Muscle layer of colon (tissue), 2 donors: ENCODE measurements at regions not wholly inside any gene's neighbourhood (a gene's known extent, or its start where the extent isn't known, plus 50 kb on each side); places are given as distances from the start of the nearest gene placed in this dataset.

ENCODE experiments used
- H3K27ac ChIP-seq: one replicate; pipeline ENCODE4 v1.7.0; 2013; ENCODE audit warnings: low read depth, mild to moderate bottlenecking, low read length, moderate library complexity
- H3K27me3 ChIP-seq, 2 donors: one replicate each; pipeline ENCODE4 v1.7.0; 2013; ENCODE audit warnings: low read length in 2 of 2, mild to moderate bottlenecking in 2 of 2; ENCODE audit not compliant: insufficient read depth in 2 of 2, control insufficient read depth in 1 of 2
- H3K36me3 ChIP-seq: one replicate; pipeline ENCODE4 v1.7.0; 2013; ENCODE audit warnings: mild to moderate bottlenecking, low read length; ENCODE audit not compliant: insufficient read depth
- H3K4me1 ChIP-seq: one replicate; pipeline ENCODE4 v1.7.0; 2013; ENCODE audit warnings: mild to moderate bottlenecking, low read length; ENCODE audit not compliant: insufficient read depth
- H3K4me3 ChIP-seq, 2 donors: one replicate each; pipeline ENCODE4 v1.7.0; 2013; ENCODE audit warnings: low read length in 2 of 2, low read depth in 1 of 2, mild to moderate bottlenecking in 1 of 2, moderate library complexity in 1 of 2
- H3K9ac ChIP-seq: one replicate; pipeline ENCODE4 v1.7.0; 2013; ENCODE audit warnings: low read length
- H3K9me3 ChIP-seq: one replicate; pipeline ENCODE4 v1.7.0; 2013; ENCODE audit warnings: mild to moderate bottlenecking, low read length
- donor health status: abdominal sarcoma.
- donor health status: Adenocarcinoma of cecum.

DNA sequence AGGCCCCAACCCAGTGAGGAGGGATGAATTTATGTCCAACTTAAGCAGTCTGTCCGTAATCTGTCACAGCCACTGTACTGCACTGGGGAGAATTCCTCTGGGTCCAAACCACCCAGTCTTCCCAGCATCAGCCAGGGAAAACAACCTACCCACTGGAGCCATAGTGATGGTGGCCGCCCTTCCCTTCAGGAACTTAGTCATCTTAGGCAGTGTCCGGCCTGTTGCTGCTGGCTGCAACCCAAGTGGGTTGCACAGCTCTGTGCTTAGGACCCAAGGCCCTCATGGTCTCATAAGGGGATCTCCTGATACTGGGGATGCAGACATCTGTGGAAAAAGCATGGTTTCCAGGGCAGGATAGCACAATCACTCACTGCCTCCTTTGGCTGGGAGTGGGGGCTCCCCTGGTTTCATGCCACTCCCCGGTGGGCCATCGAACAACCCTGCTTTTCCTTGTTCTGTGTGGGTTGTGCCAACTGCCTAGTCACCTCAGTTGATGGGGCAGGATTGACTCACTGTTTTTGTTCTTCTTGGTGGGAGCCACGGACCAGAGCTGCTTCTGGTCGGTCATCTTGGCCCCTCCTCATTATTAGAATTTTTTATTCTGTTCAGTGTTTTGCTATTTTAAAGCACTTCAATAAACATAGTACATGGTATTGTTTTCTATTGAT, 591.9 kb downstream of the DOK5 start:
- Histone ChIP-seq H3K4me3 (no peak overlapping the region), H3K27me3 (no peaks in the 10 kb centered on the region), H3K4me1 (no peaks in the 10 kb centered on the region), H3K9me3 (no peaks in the 10 kb centered on the region), H3K9ac (no peak overlapping the region), H3K27ac (no peak overlapping the region), H3K36me3 (no peaks in the 10 kb centered on the region)

GRCh38 chr20:55058938-55059337, 583.5 kb downstream of the DOK5 start:
- H3K36me3 ChIP-seq, result no peaks in the 10 kb centered on the region
- no peaks in the 10 kb centered on the region for H3K27me3 ChIP-seq
- H3K4me1 ChIP-seq, result no peaks in the 10 kb centered on the region
- H3K4me3 ChIP-seq, result no peak overlapping the region
- H3K27ac ChIP-seq, result no peak overlapping the region
- H3K9me3 ChIP-seq, result no peaks in the 10 kb centered on the region
- no peak overlapping the region for H3K9ac ChIP-seq

GRCh38 chr20:55057779-55058415, 582.5 kb downstream of the DOK5 start:
- Histone ChIP-seq H3K4me3 (no peak overlapping the region), H3K9me3 (no peaks in the 10 kb centered on the region), H3K27ac (no peak overlapping the region), H3K9ac (no peak overlapping the region), H3K4me1 (no peaks in the 10 kb centered on the region), H3K27me3 (no peaks in the 10 kb centered on the region), H3K36me3 (no peaks in the 10 kb centered on the region)

GRCh38 chr20:55054453-55054852, 579.1 kb downstream of the DOK5 start:
- Histone ChIP-seq H3K27ac (no peak overlapping the region), H3K27me3 (no peaks in the 10 kb centered on the region), H3K4me1 (no peaks in the 10 kb centered on the region), H3K9ac (no peak overlapping the region), H3K9me3 (no peaks in the 10 kb centered on the region), H3K36me3 (no peaks in the 10 kb centered on the region), H3K4me3 (no peak overlapping the region)

DNA sequence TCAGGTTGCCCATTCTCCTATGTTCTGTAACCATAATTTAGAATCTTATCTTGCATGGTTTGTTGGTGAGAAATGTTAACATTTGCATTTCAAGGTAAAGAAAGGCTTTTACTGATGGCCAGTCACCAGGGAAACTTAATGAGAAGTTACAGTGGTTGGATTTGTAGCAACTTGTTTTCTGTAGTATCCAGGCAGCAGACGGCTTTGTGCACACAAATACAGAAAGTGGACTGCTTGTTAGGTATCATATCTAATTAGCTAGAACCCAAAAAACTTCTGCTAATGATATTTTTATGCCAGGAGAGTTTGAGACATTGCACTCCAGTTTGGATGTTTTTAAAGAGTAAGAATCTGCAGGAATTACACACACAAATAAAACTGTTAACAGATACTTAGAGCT, 578.0 kb downstream of the DOK5 start:
- Histone ChIP-seq H3K9ac (no peak overlapping the region), H3K27ac (no peak overlapping the region), H3K4me3 (no peak overlapping the region), H3K27me3 (no peaks in the 10 kb centered on the region), H3K9me3 (no peaks in the 10 kb centered on the region), H3K4me1 (no peaks in the 10 kb centered on the region), H3K36me3 (no peaks in the 10 kb centered on the region)

GRCh38 chr20:55052459-55052858, 577.1 kb downstream of the DOK5 start:
- H3K9ac ChIP-seq, result no peak overlapping the region
- H3K27me3 ChIP-seq, result no peaks in the 10 kb centered on the region
- H3K4me1 ChIP-seq, result no peaks in the 10 kb centered on the region
- H3K27ac ChIP-seq, result no peak overlapping the region
- H3K36me3 ChIP-seq, result no peaks in the 10 kb centered on the region
- H3K9me3 ChIP-seq, result no peaks in the 10 kb centered on the region
- H3K4me3 ChIP-seq, result no peak overlapping the region

GRCh38 chr20:55038684-55039083, 563.3 kb downstream of the DOK5 start:
- Histone ChIP-seq H3K27ac (no peak overlapping the region), H3K4me3 (no peak overlapping the region), H3K27me3 (no peaks in the 10 kb centered on the region), H3K4me1 (no peaks in the 10 kb centered on the region), H3K36me3 (no peaks in the 10 kb centered on the region), H3K9me3 (no peaks in the 10 kb centered on the region), H3K9ac (no peak overlapping the region)

GRCh38 chr20:55031971-55032370, 556.6 kb downstream of the DOK5 start:
- no peak overlapping the region for H3K9ac ChIP-seq
- H3K4me3 ChIP-seq, result no peak overlapping the region
- H3K27me3 ChIP-seq, result no peaks in the 10 kb centered on the region
- H3K27ac ChIP-seq, result no peak overlapping the region
- no peaks in the 10 kb centered on the region for H3K36me3 ChIP-seq
- no peaks in the 10 kb centered on the region for H3K9me3 ChIP-seq
- H3K4me1 ChIP-seq, result no peaks in the 10 kb centered on the region

DNA sequence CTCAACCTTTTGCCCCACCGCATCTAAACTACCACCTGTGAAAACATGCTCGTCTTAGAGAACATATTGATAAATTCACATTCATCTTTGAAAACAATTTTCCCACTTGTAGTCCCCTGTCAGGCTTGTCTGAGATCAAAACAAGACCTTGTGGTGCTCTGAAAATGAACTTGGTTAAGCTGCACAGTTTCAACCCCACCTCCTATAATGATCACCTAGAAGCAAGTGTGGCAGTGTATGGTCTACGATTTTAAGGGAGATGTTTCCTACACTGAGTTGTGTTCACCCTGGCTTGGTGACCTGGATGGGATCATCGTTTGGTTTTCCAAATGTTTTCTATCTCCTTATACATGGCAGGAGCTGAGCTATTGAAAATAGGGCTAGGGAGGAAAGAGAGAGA, 539.4 kb downstream of the DOK5 start:
- Histone ChIP-seq H3K9ac (no peak overlapping the region), H3K27me3 (no peaks in the 10 kb centered on the region), H3K36me3 (no peaks in the 10 kb centered on the region), H3K4me1 (no peaks in the 10 kb centered on the region), H3K4me3 (no peak overlapping the region), H3K9me3 (no peaks in the 10 kb centered on the region), H3K27ac (no peak overlapping the region)

DNA sequence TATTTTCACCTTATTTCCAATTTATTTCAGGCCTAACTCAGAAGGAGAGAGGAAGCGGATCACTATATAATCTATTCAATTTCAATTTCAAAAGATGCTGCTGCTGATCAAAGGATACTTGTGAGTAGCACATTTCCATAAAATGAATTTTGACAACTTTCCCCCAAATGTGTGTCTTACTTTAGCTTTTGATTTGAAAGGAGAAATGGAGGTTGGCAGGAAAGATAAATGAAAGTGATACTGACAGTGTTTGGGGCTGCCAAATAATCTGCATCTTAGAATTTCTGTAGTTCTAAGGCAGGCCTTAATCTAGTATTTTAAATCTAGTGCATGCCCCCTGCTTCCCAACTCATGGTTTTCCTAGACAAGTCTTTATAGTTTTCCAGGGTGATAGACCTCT, 535.4 kb downstream of the DOK5 start:
- no peaks in the 10 kb centered on the region for H3K27me3 ChIP-seq

GRCh38 chr20:55009066-55009465, 533.7 kb downstream of the DOK5 start:
- no peaks in the 10 kb centered on the region for H3K9me3 ChIP-seq
- H3K9ac ChIP-seq, result no peak overlapping the region
- H3K4me3 ChIP-seq, result no peak overlapping the region
- no peak overlapping the region for H3K27ac ChIP-seq
- H3K36me3 ChIP-seq, result no peaks in the 10 kb centered on the region
- H3K27me3 ChIP-seq, result no peaks in the 10 kb centered on the region
- no peaks in the 10 kb centered on the region for H3K4me1 ChIP-seq

More for the DNA sequence above, 535.4 kb downstream of the DOK5 start:
- Histone ChIP-seq H3K9me3 (no peaks in the 10 kb centered on the region), H3K27ac (no peak overlapping the region), H3K9ac (no peak overlapping the region), H3K36me3 (no peaks in the 10 kb centered on the region), H3K4me3 (no peak overlapping the region), H3K4me1 (no peaks in the 10 kb centered on the region)

DNA sequence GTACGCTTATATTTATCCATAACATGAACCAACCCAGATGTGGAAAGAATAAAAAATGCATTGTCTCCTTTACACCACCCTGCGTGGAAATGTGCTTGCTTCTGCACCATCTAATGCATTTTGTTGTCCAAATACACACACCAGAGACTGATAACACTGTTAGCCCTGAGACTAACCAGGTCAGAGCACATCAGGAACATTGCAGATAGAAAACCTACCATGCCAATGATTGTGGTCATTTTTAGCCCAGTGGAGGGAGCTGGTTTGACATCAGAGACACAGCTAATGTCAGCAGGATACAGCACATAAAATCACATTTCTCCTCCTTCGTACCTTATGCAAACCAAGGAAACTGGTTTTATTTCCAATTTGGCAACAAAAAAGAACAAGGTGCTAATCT, 528.7 kb downstream of the DOK5 start:
- Histone ChIP-seq H3K36me3 (no peaks in the 10 kb centered on the region), H3K9me3 (no peaks in the 10 kb centered on the region), H3K27ac (no peak overlapping the region), H3K4me3 (no peak overlapping the region), H3K4me1 (no peaks in the 10 kb centered on the region), H3K9ac (no peak overlapping the region), H3K27me3 (no peaks in the 10 kb centered on the region)
